Body of pancreas (tissue), 4 donors: ENCODE measurements at regions not wholly inside any gene's neighbourhood (a gene's known extent, or its start where the extent isn't known, plus 50 kb on each side); places are given as distances from the start of the nearest gene placed in this dataset.

ENCODE experiments used
- ATAC-seq: fragments of 150-250 bp; one replicate; pipeline ENCODE4 v1.9.1; 2016
- DNase-seq, 4 donors: peaks; one replicate each; pipeline ENCODE4 v3.0.0-alpha.2; 2019
- H3K27ac ChIP-seq, 4 donors: fragments of 200-600 bp; sonication (generic); 1 replicate in 3 of 4; 2 replicates in 1 of 4; pipeline versions ENCODE4 v1.5.1 to v1.6.1; 2016 to 2019; ENCODE audit warnings: mild to moderate bottlenecking in 1 of 4, mixed read lengths in 1 of 4, moderate library complexity in 1 of 4
- H3K27me3 ChIP-seq, 2 donors: fragments of 200-600 bp; sonication (generic); one replicate each; pipeline ENCODE4 v1.6.0; 2016; ENCODE audit warnings: mild to moderate bottlenecking in 1 of 2
- H3K36me3 ChIP-seq, 2 donors: fragments of 200-600 bp; sonication (generic); replicated peaks in 1 of 2; 2 replicates each; pipeline ENCODE4 v1.5.1; 2016; ENCODE audit warnings: low read depth in 2 of 2; ENCODE audit not compliant: insufficient read depth in 1 of 2
- H3K4me1 ChIP-seq: fragments of 200-600 bp; sonication (generic); one replicate; pipeline ENCODE4 v1.6.0; 2016
- H3K4me3 ChIP-seq, 2 donors: fragments of 200-600 bp; sonication (generic); 1 replicate in 1 of 2; 2 replicates in 1 of 2; pipeline ENCODE4 v1.5.1; 2016 to 2019
- H3K9me3 ChIP-seq, 3 donors: fragments of 200-600 bp; sonication (generic); 1 replicate in 2 of 3; 2 replicates in 1 of 3; pipeline ENCODE4 v1.5.1; 2016
- POLR2A ChIP-seq, 3 donors: fragments of 450-650 bp; IDR thresholded peaks; one replicate each; pipeline ENCODE4 v1.6.1; 2016; ENCODE audit warnings: antibody characterized with exemption in 3 of 3, mild to moderate bottlenecking in 2 of 3
- WGBS, 2 donors: methylation state at CpG; one replicate each; pipeline ENCODE4 v1.1.5; 2017; 5-methylcytosine and 5-hydroxymethylcytosine counted together
- intact Hi-C: fragments of 100-400 bp; cut with DNase I; formaldehyde crosslinking; loops from one replicate; pipeline ENCODE4 v1.15.1; 2023
- TF ChIP-seq, protein P1 (sequence below), 7 experiments: fragments of 450-650 bp in 4 of 7; fragments of 200-600 bp in 3 of 7; sonication (generic) in 3 of 7; IDR thresholded peaks; one replicate each; pipeline ENCODE4 v1.5.1; 2016 to 2019; ENCODE audit warnings: antibody characterized with exemption in 7 of 7

GRCh38 chr2:168378960-168379669, 77.0 kb upstream of the CERS6 start:
- Histone ChIP-seq H3K27ac (no peak overlapping the region), H3K4me1 (no peaks in the 10 kb centered on the region), H3K4me3 (no peak overlapping the region), H3K36me3 (no peaks in the 10 kb centered on the region), H3K27me3 (no peaks in the 10 kb centered on the region), H3K9me3 (no peaks in the 10 kb centered on the region)
- ATAC-seq: no peak
- TF ChIP-seq, protein P1, sequence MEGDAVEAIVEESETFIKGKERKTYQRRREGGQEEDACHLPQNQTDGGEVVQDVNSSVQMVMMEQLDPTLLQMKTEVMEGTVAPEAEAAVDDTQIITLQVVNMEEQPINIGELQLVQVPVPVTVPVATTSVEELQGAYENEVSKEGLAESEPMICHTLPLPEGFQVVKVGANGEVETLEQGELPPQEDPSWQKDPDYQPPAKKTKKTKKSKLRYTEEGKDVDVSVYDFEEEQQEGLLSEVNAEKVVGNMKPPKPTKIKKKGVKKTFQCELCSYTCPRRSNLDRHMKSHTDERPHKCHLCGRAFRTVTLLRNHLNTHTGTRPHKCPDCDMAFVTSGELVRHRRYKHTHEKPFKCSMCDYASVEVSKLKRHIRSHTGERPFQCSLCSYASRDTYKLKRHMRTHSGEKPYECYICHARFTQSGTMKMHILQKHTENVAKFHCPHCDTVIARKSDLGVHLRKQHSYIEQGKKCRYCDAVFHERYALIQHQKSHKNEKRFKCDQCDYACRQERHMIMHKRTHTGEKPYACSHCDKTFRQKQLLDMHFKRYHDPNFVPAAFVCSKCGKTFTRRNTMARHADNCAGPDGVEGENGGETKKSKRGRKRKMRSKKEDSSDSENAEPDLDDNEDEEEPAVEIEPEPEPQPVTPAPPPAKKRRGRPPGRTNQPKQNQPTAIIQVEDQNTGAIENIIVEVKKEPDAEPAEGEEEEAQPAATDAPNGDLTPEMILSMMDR (IDR thresholded peaks at IDR 0.05): no peak
- TF ChIP-seq POLR2A (IDR thresholded peaks at IDR 0.05): no peak
- DNase-seq: no peak
- intact Hi-C loops: no loop called here
- WGBS, 2 donors: 83 to 89% methylated on average over 7 of the region's 7 CpGs

DNA sequence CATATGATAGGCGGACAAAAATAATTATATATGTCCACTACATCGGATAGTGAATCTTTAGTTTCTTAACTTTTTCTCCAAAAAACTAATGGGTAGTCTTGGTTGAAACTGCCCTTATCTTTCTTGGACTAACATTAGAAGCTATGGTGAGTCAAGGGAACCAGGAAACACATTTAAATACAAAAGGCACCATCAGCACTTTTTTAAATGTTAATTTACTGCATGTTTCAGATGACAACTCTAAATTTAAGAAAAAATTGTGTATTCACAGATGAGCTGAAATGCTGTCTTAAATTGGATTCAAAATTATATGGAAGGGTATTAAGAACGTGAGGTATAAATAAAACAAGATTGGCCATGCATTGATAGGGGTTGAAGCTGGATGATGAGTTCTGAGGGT, 75.6 kb upstream of the CERS6 start:
- no peak for TF ChIP-seq POLR2A (IDR thresholded peaks at IDR 0.05)
- TF ChIP-seq, protein P1 (IDR thresholded peaks at IDR 0.05): no peak
- Histone ChIP-seq H3K4me1 (no peaks in the 10 kb centered on the region), H3K27me3 (no peaks in the 10 kb centered on the region), H3K27ac (no peak overlapping the region), H3K4me3 (no peak overlapping the region), H3K9me3 (no peaks in the 10 kb centered on the region), H3K36me3 (no peaks in the 10 kb centered on the region)
- intact Hi-C loops: no loop called here
- no peak for DNase-seq
- ATAC-seq: no peak
- 87 to 90% methylated on average over 3 of the region's 3 CpGs for WGBS, 2 donors

GRCh38 chr2:168392024-168392423, 64.0 kb upstream of the CERS6 start:
- H3K9me3 ChIP-seq: no peaks in the 10 kb centered on the region
- no peak for TF ChIP-seq POLR2A (IDR thresholded peaks at IDR 0.05)
- TF ChIP-seq, protein P1 (IDR thresholded peaks at IDR 0.05): no peak
- no peak for DNase-seq
- no peak overlapping the region for H3K27ac ChIP-seq
- intact Hi-C loops: no loop called here
- no peaks in the 10 kb centered on the region for H3K4me1 ChIP-seq
- WGBS, 2 donors: 32% methylated on average over 2 of the region's 2 CpGs
- H3K27me3 ChIP-seq: no peaks in the 10 kb centered on the region
- no peak for ATAC-seq
- H3K4me3 ChIP-seq: no peak overlapping the region
- H3K36me3 ChIP-seq: no peaks in the 10 kb centered on the region

DNA sequence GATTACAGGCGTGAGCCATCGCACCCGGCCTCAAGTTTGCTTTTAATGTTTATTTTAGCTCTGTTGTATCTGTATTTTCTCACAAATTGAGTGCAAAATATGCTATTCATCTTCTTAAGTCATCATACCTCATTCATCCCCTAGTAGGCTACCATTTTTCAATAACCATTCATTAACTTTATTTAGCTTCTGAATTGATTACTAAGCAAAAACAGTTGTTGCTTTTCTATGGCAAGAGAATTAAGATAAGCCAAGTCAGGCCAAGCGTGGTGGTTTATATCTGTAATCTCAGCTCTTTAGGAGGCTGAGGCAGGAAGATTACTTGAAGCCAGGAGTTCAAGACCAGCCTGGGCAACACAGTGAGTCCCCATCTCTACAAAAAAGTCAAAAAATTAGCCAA, 63.3 kb upstream of the CERS6 start:
- TF ChIP-seq POLR2A (IDR thresholded peaks at IDR 0.05): no peak
- TF ChIP-seq, protein P1 (IDR thresholded peaks at IDR 0.05): no peak
- Histone ChIP-seq H3K4me1 (no peaks in the 10 kb centered on the region), H3K9me3 (no peaks in the 10 kb centered on the region), H3K27me3 (no peaks in the 10 kb centered on the region), H3K4me3 (no peak overlapping the region), H3K27ac (no peak overlapping the region), H3K36me3 (no peaks in the 10 kb centered on the region)
- 69 to 84% methylated on average over 4 of the region's 4 CpGs for WGBS, 2 donors
- ATAC-seq (no peak), DNase-seq (no peak)
- intact Hi-C loops: no loop called here

DNA sequence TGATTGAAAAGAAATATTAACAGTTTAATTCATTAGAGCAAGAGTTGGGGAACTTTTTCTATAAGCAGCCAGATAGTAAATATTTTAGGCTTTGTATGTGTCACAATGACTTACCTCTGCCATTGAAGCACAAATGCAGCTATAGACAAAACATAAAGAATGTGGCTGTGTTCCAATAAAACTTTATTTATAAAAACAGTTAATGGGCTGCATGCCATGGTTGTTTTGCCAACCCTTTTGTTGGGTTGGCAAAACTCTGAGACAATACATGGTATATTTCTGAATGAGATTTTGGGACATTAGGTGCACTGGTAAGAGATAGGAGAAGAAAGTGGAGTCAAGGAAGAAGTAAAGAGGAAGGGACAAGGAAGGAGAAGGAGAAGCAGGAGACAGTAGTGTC, 61.8 kb upstream of the CERS6 start:
- TF ChIP-seq POLR2A (IDR thresholded peaks at IDR 0.05): no peak
- TF ChIP-seq, protein P1 (IDR thresholded peaks at IDR 0.05): no peak
- H3K9me3 ChIP-seq: no peaks in the 10 kb centered on the region
- H3K27ac ChIP-seq: no peak overlapping the region
- intact Hi-C loops: no loop called here
- no peaks in the 10 kb centered on the region for H3K36me3 ChIP-seq
- no peak overlapping the region for H3K4me3 ChIP-seq
- DNase-seq (no peak), ATAC-seq (no peak)
- H3K27me3 ChIP-seq: no peaks in the 10 kb centered on the region
- no peaks in the 10 kb centered on the region for H3K4me1 ChIP-seq
